ENCODE measurements at regions not wholly inside any gene's neighbourhood (a gene's known extent, or its start where the extent isn't known, plus 50 kb on each side); places are given as distances from the start of the nearest gene placed in this dataset.
A peak's percentile ranks its signal among the peaks of the same experiment; 100 is the strongest.

DNA sequence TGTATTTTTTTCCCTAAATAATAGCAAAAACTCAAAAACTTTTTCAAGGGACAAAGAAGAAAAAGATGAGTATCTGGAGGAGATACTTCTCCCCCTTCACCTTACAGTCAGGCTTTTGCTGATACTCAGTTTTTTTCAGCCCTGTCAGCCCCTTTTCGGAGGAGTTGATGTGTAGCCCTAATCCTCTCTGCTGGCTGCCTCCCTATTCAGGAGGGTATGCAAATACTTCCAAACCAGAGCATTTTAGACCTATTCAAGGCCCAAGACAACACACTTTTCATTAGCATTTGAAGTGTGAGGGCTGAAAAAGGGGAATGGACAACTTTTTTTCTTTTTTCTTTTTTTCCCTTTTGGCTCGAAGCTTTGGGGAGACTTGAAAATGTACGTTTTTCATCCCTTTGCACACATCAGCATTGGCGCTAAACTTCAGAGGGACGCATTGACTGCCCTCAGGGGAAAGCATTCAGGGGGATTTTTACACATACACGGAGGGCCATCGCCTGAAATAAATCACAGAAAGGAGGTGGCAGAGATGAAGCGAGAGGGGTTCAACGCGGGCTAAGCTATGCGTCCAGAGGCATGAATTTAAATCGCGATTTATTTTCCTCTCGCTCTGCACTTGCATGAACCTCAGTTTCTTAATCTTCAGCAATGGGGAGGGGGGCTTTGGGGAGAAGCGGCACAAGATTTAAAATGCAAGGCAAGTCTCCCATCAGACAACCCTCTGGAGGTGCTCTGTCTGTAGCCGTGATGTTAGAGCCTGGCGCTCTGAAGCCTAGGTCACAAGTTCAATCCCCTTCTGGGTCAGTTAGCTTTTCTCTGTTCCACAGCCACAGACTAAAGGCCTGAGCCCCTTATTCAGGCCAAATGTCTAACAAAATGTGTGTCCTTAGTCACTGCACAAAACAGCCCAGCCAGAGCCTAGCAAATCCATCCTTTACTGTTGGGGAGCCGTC lies 86.3 kb downstream of the ASCL1 start:
- Histone ChIP-seq H3K9ac (ENCODE audit: low read depth, low read length) (no peak overlapping the region), H3K4me3 (ENCODE audit: low read depth, low read length) (peak overlapping the region; percentile 46)

DNA sequence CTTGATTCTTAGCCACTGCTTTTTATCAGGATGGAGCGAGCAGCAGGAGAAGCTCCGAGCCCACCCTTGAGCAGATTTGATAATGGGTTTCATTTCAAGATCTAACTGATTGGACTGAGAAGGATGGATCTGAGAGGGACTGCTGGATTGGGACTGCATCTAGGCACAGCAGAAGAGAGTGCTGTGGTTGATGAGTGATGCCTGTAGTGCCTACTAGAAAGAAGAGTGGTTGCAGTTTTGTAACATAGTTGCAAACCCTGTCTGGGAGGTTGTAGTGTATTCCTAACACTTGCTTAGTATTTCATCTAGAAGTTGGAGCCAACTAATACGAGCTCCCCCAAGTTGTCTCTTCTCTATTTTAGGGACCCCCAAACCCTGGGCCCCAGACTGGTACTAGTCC lies 88.7 kb downstream of the ASCL1 start:
- Histone ChIP-seq H3K9me3 (ENCODE audit: control insufficient read depth, insufficient read depth, low read length) (no peaks in the 10 kb centered on the region), H3K27me3 (ENCODE audit: control insufficient read depth, insufficient read depth, low read length) (no peaks in the 10 kb centered on the region), H3K9ac (ENCODE audit: low read depth, low read length) (no peak overlapping the region), H3K4me1 (ENCODE audit: control insufficient read depth, insufficient read depth, low read length) (peaks cover 3% of the 10 kb centered on the region), H3K4me3 (ENCODE audit: low read depth, low read length) (no peak overlapping the region), H3K36me3 (ENCODE audit: control insufficient read depth, insufficient read depth, low read length) (no peaks in the 10 kb centered on the region)

More for the DNA sequence above, 86.3 kb downstream of the ASCL1 start:
- H3K9me3 ChIP-seq (ENCODE audit: control insufficient read depth, insufficient read depth, low read length): no peaks in the 10 kb centered on the region
- H3K27me3 ChIP-seq (ENCODE audit: control insufficient read depth, insufficient read depth, low read length): no peaks in the 10 kb centered on the region
- peaks cover 3% of the 10 kb centered on the region for H3K4me1 ChIP-seq (ENCODE audit: control insufficient read depth, insufficient read depth, low read length)
- no peaks in the 10 kb centered on the region for H3K36me3 ChIP-seq (ENCODE audit: control insufficient read depth, insufficient read depth, low read length)

- H3K4me1 ChIP-seq (ENCODE audit: control insufficient read depth, insufficient read depth, low read length): no peaks in the 10 kb centered on the region
- no peak overlapping the region for H3K9ac ChIP-seq (ENCODE audit: low read depth, low read length)
- no peaks in the 10 kb centered on the region for H3K36me3 ChIP-seq (ENCODE audit: control insufficient read depth, insufficient read depth, low read length)
- H3K9me3 ChIP-seq (ENCODE audit: control insufficient read depth, insufficient read depth, low read length): no peaks in the 10 kb centered on the region
- H3K4me3 ChIP-seq (ENCODE audit: low read depth, low read length): no peak overlapping the region
- no peaks in the 10 kb centered on the region for H3K27me3 ChIP-seq (ENCODE audit: control insufficient read depth, insufficient read depth, low read length)
These were observed 92.8 kb downstream of the ASCL1 start for GRCh38 chr12:103050273-103050672.

- Histone ChIP-seq H3K9me3 (ENCODE audit: control insufficient read depth, insufficient read depth, low read length) (no peaks in the 10 kb centered on the region), H3K27me3 (ENCODE audit: control insufficient read depth, insufficient read depth, low read length) (no peaks in the 10 kb centered on the region), H3K4me3 (ENCODE audit: low read depth, low read length) (no peak overlapping the region), H3K36me3 (ENCODE audit: control insufficient read depth, insufficient read depth, low read length) (no peaks in the 10 kb centered on the region), H3K4me1 (ENCODE audit: control insufficient read depth, insufficient read depth, low read length) (no peaks in the 10 kb centered on the region), H3K9ac (ENCODE audit: low read depth, low read length) (no peak overlapping the region)
These were observed 95.6 kb downstream of the ASCL1 start for GRCh38 chr12:103053089-103053488.

- H3K36me3 ChIP-seq (ENCODE audit: control insufficient read depth, insufficient read depth, low read length): no peaks in the 10 kb centered on the region
- no peak overlapping the region for H3K9ac ChIP-seq (ENCODE audit: low read depth, low read length)
- H3K4me1 ChIP-seq (ENCODE audit: control insufficient read depth, insufficient read depth, low read length): no peaks in the 10 kb centered on the region
- H3K27me3 ChIP-seq (ENCODE audit: control insufficient read depth, insufficient read depth, low read length): no peaks in the 10 kb centered on the region
- no peaks in the 10 kb centered on the region for H3K9me3 ChIP-seq (ENCODE audit: control insufficient read depth, insufficient read depth, low read length)
- no peak overlapping the region for H3K4me3 ChIP-seq (ENCODE audit: low read depth, low read length)
These were observed 116.2 kb downstream of the ASCL1 start for GRCh38 chr12:103073630-103074029.

DNA sequence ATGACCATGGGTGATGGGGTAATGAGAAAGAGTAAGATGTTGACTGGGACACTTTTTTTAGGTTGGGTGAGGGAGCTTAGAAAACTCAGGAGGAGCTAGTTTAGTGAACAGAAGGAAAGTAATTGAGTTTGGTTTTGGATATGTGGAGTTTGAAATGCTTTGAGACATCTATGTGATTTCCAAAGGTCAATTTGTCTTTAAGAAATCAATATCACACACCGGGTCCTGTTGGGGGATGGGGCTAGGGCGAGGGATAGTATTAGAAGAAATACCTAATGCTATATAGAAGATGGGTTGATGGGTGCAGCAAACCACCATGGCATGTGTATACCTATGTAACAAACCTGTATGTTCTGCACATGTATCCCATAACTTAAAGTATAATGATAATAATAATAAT lies 118.4 kb downstream of the ASCL1 start:
- Histone ChIP-seq H3K27me3 (ENCODE audit: control insufficient read depth, insufficient read depth, low read length) (no peaks in the 10 kb centered on the region), H3K4me1 (ENCODE audit: control insufficient read depth, insufficient read depth, low read length) (no peaks in the 10 kb centered on the region), H3K4me3 (ENCODE audit: low read depth, low read length) (no peak overlapping the region), H3K36me3 (ENCODE audit: control insufficient read depth, insufficient read depth, low read length) (no peaks in the 10 kb centered on the region), H3K9me3 (ENCODE audit: control insufficient read depth, insufficient read depth, low read length) (no peaks in the 10 kb centered on the region), H3K9ac (ENCODE audit: low read depth, low read length) (no peak overlapping the region)

DNA sequence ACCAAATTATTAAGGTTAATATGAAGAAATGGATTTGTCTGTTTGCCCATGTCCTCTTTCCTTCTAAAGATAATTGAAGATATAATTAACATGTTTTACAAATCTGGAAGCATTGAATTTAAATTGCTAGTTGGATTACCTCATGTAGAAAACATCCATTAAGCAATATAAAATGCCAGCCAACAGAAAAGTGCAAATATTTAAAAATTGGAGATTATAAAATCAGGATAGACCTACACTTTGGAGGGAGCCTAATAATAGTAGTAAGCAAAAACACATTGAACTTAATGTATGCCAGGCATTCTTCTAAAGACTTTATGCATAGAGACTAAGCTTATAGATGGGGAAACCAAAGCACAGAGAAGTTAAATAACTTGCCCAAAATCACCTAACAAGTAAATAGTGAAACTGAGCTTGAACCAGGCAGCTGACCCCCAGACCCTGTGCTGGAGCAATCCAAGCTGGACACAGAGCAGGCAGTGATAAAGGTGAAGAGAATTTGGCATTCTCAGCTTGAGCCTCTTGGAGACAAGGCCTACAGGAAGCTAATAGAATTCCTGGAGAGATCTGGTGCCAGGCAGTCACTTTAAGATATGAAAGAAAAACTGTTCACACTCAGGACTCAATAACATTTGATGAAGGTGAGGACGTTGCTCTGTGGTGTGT lies 119.8 kb downstream of the ASCL1 start:
- no peak overlapping the region for H3K9ac ChIP-seq (ENCODE audit: low read depth, low read length)
- no peaks in the 10 kb centered on the region for H3K36me3 ChIP-seq (ENCODE audit: control insufficient read depth, insufficient read depth, low read length)
- no peaks in the 10 kb centered on the region for H3K4me1 ChIP-seq (ENCODE audit: control insufficient read depth, insufficient read depth, low read length)
- H3K9me3 ChIP-seq (ENCODE audit: control insufficient read depth, insufficient read depth, low read length): no peaks in the 10 kb centered on the region
- no peak overlapping the region for H3K4me3 ChIP-seq (ENCODE audit: low read depth, low read length)
- no peaks in the 10 kb centered on the region for H3K27me3 ChIP-seq (ENCODE audit: control insufficient read depth, insufficient read depth, low read length)

GRCh38 chr12:103085541-103085940 lies 128.1 kb downstream of the ASCL1 start:
- no peaks in the 10 kb centered on the region for H3K36me3 ChIP-seq (ENCODE audit: control insufficient read depth, insufficient read depth, low read length)
- H3K9ac ChIP-seq (ENCODE audit: low read depth, low read length): no peak overlapping the region
- H3K27me3 ChIP-seq (ENCODE audit: control insufficient read depth, insufficient read depth, low read length): no peaks in the 10 kb centered on the region
- peaks cover 3% of the 10 kb centered on the region for H3K4me1 ChIP-seq (ENCODE audit: control insufficient read depth, insufficient read depth, low read length)
- no peaks in the 10 kb centered on the region for H3K9me3 ChIP-seq (ENCODE audit: control insufficient read depth, insufficient read depth, low read length)
- no peak overlapping the region for H3K4me3 ChIP-seq (ENCODE audit: low read depth, low read length)

GRCh38 chr12:103086471-103086870 lies 129.0 kb downstream of the ASCL1 start:
- Histone ChIP-seq H3K9ac (ENCODE audit: low read depth, low read length) (no peak overlapping the region), H3K9me3 (ENCODE audit: control insufficient read depth, insufficient read depth, low read length) (no peaks in the 10 kb centered on the region), H3K4me3 (ENCODE audit: low read depth, low read length) (no peak overlapping the region), H3K27me3 (ENCODE audit: control insufficient read depth, insufficient read depth, low read length) (no peaks in the 10 kb centered on the region), H3K4me1 (ENCODE audit: control insufficient read depth, insufficient read depth, low read length) (peaks cover 3% of the 10 kb centered on the region), H3K36me3 (ENCODE audit: control insufficient read depth, insufficient read depth, low read length) (no peaks in the 10 kb centered on the region)

- Histone ChIP-seq H3K27me3 (ENCODE audit: control insufficient read depth, insufficient read depth, low read length) (no peaks in the 10 kb centered on the region), H3K4me1 (ENCODE audit: control insufficient read depth, insufficient read depth, low read length) (no peaks in the 10 kb centered on the region), H3K9me3 (ENCODE audit: control insufficient read depth, insufficient read depth, low read length) (no peaks in the 10 kb centered on the region), H3K9ac (ENCODE audit: low read depth, low read length) (no peak overlapping the region), H3K36me3 (ENCODE audit: control insufficient read depth, insufficient read depth, low read length) (no peaks in the 10 kb centered on the region), H3K4me3 (ENCODE audit: low read depth, low read length) (no peak overlapping the region)
These were observed 136.1 kb downstream of the ASCL1 start for GRCh38 chr12:103093499-103094106.

GRCh38 chr12:103097496-103097895 lies 140.0 kb downstream of the ASCL1 start:
- Histone ChIP-seq H3K9me3 (ENCODE audit: control insufficient read depth, insufficient read depth, low read length) (no peaks in the 10 kb centered on the region), H3K36me3 (ENCODE audit: control insufficient read depth, insufficient read depth, low read length) (no peaks in the 10 kb centered on the region), H3K4me1 (ENCODE audit: control insufficient read depth, insufficient read depth, low read length) (no peaks in the 10 kb centered on the region), H3K4me3 (ENCODE audit: low read depth, low read length) (no peak overlapping the region), H3K27me3 (ENCODE audit: control insufficient read depth, insufficient read depth, low read length) (no peaks in the 10 kb centered on the region), H3K9ac (ENCODE audit: low read depth, low read length) (no peak overlapping the region)

Measured in iPS-15b (cell line).